HCT116 (cell line): ENCODE measurements at regions not wholly inside any gene's neighbourhood (a gene's known extent, or its start where the extent isn't known, plus 50 kb on each side); places are given as distances from the start of the nearest gene placed in this dataset.

Source experiments
- ATAC-seq: fragments of 200-7000 bp; cut with Tn5 transposase; 2 replicates; pipeline ENCODE4 v1.9.1; 2020; ENCODE audit warnings: mild to moderate bottlenecking, moderate library complexity
- BruUV-seq: library from RNA; stranded (reverse); fragments of 400-500 nt; replicated peaks from 2 replicates; lab custom pipeline; 2021; lab: Mats Ljungman, UMichigan
- CTCF ChIA-PET: fragments of 300-600 bp; sonication (Branson Sonifier 250); formaldehyde crosslinking; loops from one replicate; lab custom pipeline; 2021; ENCODE audit warnings: antibody characterized with exemption; lab: Charles Lee
- POLR2A ChIA-PET: fragments of 300-600, 350-600 bp; sonication (Branson Sonifier 250); formaldehyde crosslinking; loops from one replicate; lab custom pipeline; 2021; ENCODE audit warnings: antibody characterized with exemption; lab: Charles Lee
- RAD21 ChIA-PET, 2 experiments: fragments of 300-600 bp; sonication (Branson Sonifier 250); formaldehyde crosslinking; loops; one replicate each; lab custom pipeline; 2023; ENCODE audit warnings: low total read pairs in 2 of 2; ENCODE audit not compliant: uncharacterized antibody in 2 of 2, unreplicated experiment in 2 of 2, low non-redundant PET in 1 of 2; lab: Charles Lee
- DNase-seq: peaks from one replicate; pipeline ENCODE4 v3.0.0-alpha.2; 2010; ENCODE audit warnings: low read depth, low spot score
- H2AFZ ChIP-seq: fragments of 200-600 bp; shearing (Covaris generic), sonication (generic); 2 replicates; pipeline ENCODE4 v1.6.1; 2017; ENCODE audit warnings: low read depth, mixed run types, mixed read lengths, antibody characterized with exemption, low read length; ENCODE audit not compliant: poor library complexity, severe bottlenecking
- H3K27ac ChIP-seq: 2 replicates; pipeline ENCODE4 v1.5.1; 2012; ENCODE audit warnings: low read depth, low read length
- H3K27me3 ChIP-seq: fragments of 200-600 bp; sonication (generic); 2 replicates; pipeline ENCODE4 v1.6.1; 2016; ENCODE audit warnings: mixed run types, low read length, mixed read lengths; ENCODE audit not compliant: insufficient read depth
- H3K36me3 ChIP-seq, 2 experiments: fragments of 200-500 bp in 1 of 2; fragments of 200-600 bp in 1 of 2; sonication (Bioruptor generic) in 1 of 2; sonication (generic) in 1 of 2; 2 replicates each; pipeline versions ENCODE4 v1.5.1 to v1.6.1; 2014 to 2016; ENCODE audit warnings: low read length in 2 of 2, inconsistent platforms in 1 of 2, mixed read lengths in 1 of 2, mixed run types in 1 of 2; ENCODE audit not compliant: insufficient read depth in 2 of 2, control insufficient read depth in 1 of 2
- H3K4me1 ChIP-seq, 2 experiments: fragments of 200-600 bp in 1 of 2; sonication (generic) in 1 of 2; 2 replicates each; pipeline versions ENCODE4 v1.5.1 to v1.6.1; 2012 to 2017; ENCODE audit warnings: low read length in 2 of 2, inconsistent platforms in 1 of 2, mild to moderate bottlenecking in 1 of 2, mixed read lengths in 1 of 2, mixed run types in 1 of 2, moderate library complexity in 1 of 2; ENCODE audit not compliant: insufficient read depth in 2 of 2, control insufficient read depth in 1 of 2
- H3K4me2 ChIP-seq: fragments of 200-600 bp; sonication (generic); 2 replicates; pipeline ENCODE4 v1.6.1; 2017; ENCODE audit warnings: mixed run types, low read length, mixed read lengths
- H3K4me3 ChIP-seq, 2 experiments: fragments of 200-600 bp in 1 of 2; sonication (generic) in 1 of 2; replicated peaks in 1 of 2; 2 replicates each; pipeline ENCODE4 v1.5.1; 2011 to 2016; ENCODE audit warnings: low read length in 2 of 2, control low read depth in 1 of 2, low read depth in 1 of 2, mild to moderate bottlenecking in 1 of 2, mixed read lengths in 1 of 2, mixed run types in 1 of 2
- H3K79me2 ChIP-seq: fragments of 200-600 bp; sonication (generic); 2 replicates; pipeline ENCODE4 v1.6.1; 2017; ENCODE audit warnings: mild to moderate bottlenecking, mixed run types, low read length, moderate library complexity, mixed read lengths; ENCODE audit not compliant: insufficient read depth
- H3K9ac ChIP-seq: fragments of 200-600 bp; sonication (generic); 2 replicates; pipeline ENCODE4 v1.6.1; 2016; ENCODE audit warnings: low read length, mixed read lengths
- H3K9me2 ChIP-seq: fragments of 200-600 bp; sonication (generic), shearing (Covaris generic); 2 replicates; pipeline ENCODE4 v1.6.1; 2017; ENCODE audit warnings: mixed run types, mild to moderate bottlenecking, moderate library complexity; ENCODE audit not compliant: insufficient read depth
- H3K9me3 ChIP-seq, 2 experiments: fragments of 200-500 bp in 1 of 2; fragments of 200-600 bp in 1 of 2; sonication (Bioruptor generic) in 1 of 2; sonication (generic) in 1 of 2; 2 replicates each; pipeline ENCODE4 v1.6.1; 2014 to 2017; ENCODE audit warnings: low read length in 2 of 2, mixed read lengths in 2 of 2, inconsistent platforms in 1 of 2, low read depth in 1 of 2, mild to moderate bottlenecking in 1 of 2, mixed run types in 1 of 2, moderate library complexity in 1 of 2; ENCODE audit not compliant: control insufficient read depth in 1 of 2, insufficient read depth in 1 of 2
- H4K20me1 ChIP-seq: fragments of 200-600 bp; sonication (generic), shearing (Covaris generic); 2 replicates; pipeline ENCODE4 v1.6.1; 2017; ENCODE audit warnings: mixed run types, mild to moderate bottlenecking, moderate library complexity; ENCODE audit not compliant: insufficient read depth
- ATF3 ChIP-seq: IDR thresholded peaks from 2 replicates; pipeline ENCODE4 v1.6.1; 2012
- CBX3 ChIP-seq: IDR thresholded peaks from 2 replicates; pipeline ENCODE4 v1.6.1; 2012; ENCODE audit warnings: low read depth
- EZH2 ChIP-seq: fragments of 200-600 bp; sonication (generic); IDR thresholded peaks from 2 replicates; pipeline ENCODE4 v1.6.1; 2017; ENCODE audit warnings: antibody characterized with exemption, mixed run types
- EZH2phosphoT487 ChIP-seq: fragments of 200-600 bp; IDR thresholded peaks from 2 replicates; pipeline ENCODE4 v1.6.1; 2018; ENCODE audit warnings: antibody characterized with exemption, borderline replicate concordance
- FOSL1 ChIP-seq: IDR thresholded peaks from 2 replicates; pipeline ENCODE4 v1.6.1; 2012; ENCODE audit warnings: low read depth
- POLR2AphosphoS5 ChIP-seq: IDR thresholded peaks from 2 replicates; pipeline ENCODE4 v1.6.1; 2011; ENCODE audit warnings: mild to moderate bottlenecking, low read depth, low read length, moderate library complexity
- REST ChIP-seq: IDR thresholded peaks from 2 replicates; pipeline ENCODE4 v1.6.1; 2012; ENCODE audit warnings: low read depth
- SP1 ChIP-seq: IDR thresholded peaks from 2 replicates; pipeline ENCODE4 v1.6.1; 2012; ENCODE audit warnings: low read depth
- TCF7L2 ChIP-seq: IDR thresholded peaks from 2 replicates; pipeline ENCODE4 v1.7.0; 2011; ENCODE audit warnings: borderline replicate concordance, inconsistent platforms; ENCODE audit not compliant: insufficient read depth, insufficient read length; ENCODE audit errors: extremely low read depth
- ZFX ChIP-seq: fragments of 450-650 bp; IDR thresholded peaks from 2 replicates; pipeline ENCODE4 v1.6.1; 2017
- ZNF274 ChIP-seq: fragments of 200-500 bp; sonication (Bioruptor generic); IDR thresholded peaks from 2 replicates; pipeline ENCODE4 v1.6.1; 2014; ENCODE audit warnings: mild to moderate bottlenecking, low read depth, low read length, inconsistent platforms
- intact Hi-C: fragments of 100-400 bp; cut with micrococcal nuclease; formaldehyde crosslinking; loops from 2 replicates; pipeline ENCODE4 v1.10.0; 2022

- Histone ChIP-seq H3K4me1 (no peaks in the 10 kb centered on the region), H3K4me2 (no peak overlapping the region), H3K9me2 (no peaks in the 10 kb centered on the region), H3K36me3 (no peaks in the 10 kb centered on the region), H3K9me3 (peaks cover 16 to 33% of the 10 kb centered on the region in 2 experiments), H3K4me3 (no peak overlapping the region), H3K27ac (no peak overlapping the region), H3K9ac (no peak overlapping the region), H4K20me1 (no peaks in the 10 kb centered on the region), H2AFZ (no peak overlapping the region), H3K27me3 (no peaks in the 10 kb centered on the region), H3K79me2 (no peaks in the 10 kb centered on the region)
- ATAC-seq (no peak), DNase-seq (no peak)
- POLR2A ChIA-PET: no interaction called here
- intact Hi-C loops: no loop called here
- RAD21 ChIA-PET: no interaction called here
- no TSS peak for BruUV-seq
- TF ChIP-seq ZFX: no peak
- no peak for TF ChIP-seq EZH2phosphoT487
- TF ChIP-seq SP1: no peak
- TF ChIP-seq TCF7L2: no peak
- TF ChIP-seq POLR2AphosphoS5: no peak
- no peak for TF ChIP-seq ZNF274
- no peak for TF ChIP-seq EZH2
- no peak for TF ChIP-seq REST
- TF ChIP-seq ATF3: no peak
- TF ChIP-seq FOSL1: no peak
- no peak for TF ChIP-seq CBX3
- CTCF ChIA-PET: no interaction called here
Measured at GRCh38 chr21:23955135-23955843, 1652.0 kb downstream of the MRPL39 start.
